Endothelial cell of umbilical vein (primary cell): ENCODE measurements at regions not wholly inside any gene's neighbourhood (a gene's known extent, or its start where the extent isn't known, plus 50 kb on each side); places are given as distances from the start of the nearest gene placed in this dataset.

Source experiments
- EZH2 ChIP-seq: IDR thresholded peaks from 2 replicates; pipeline ENCODE4 v1.6.1; 2012; ENCODE audit warnings: borderline replicate concordance, low read depth, mild to moderate bottlenecking, moderate library complexity, low read length, inconsistent platforms; ENCODE audit not compliant: severe bottlenecking
- FOS ChIP-seq: IDR thresholded peaks from 2 replicates; pipeline ENCODE4 v1.6.1; 2011; ENCODE audit warnings: mild to moderate bottlenecking, low read length, moderate library complexity, borderline replicate concordance; ENCODE audit not compliant: insufficient read depth
- POLR2AphosphoS5 ChIP-seq: IDR thresholded peaks from 2 replicates; pipeline ENCODE4 v1.6.1; 2012; ENCODE audit warnings: low read depth, mild to moderate bottlenecking, control low read depth, low read length, moderate library complexity; ENCODE audit not compliant: insufficient read depth
- TF ChIP-seq, protein P1 (sequence below), 2 donors: IDR thresholded peaks; 1 replicate in 1 of 2; 2 replicates in 1 of 2; pipeline ENCODE4 v1.5.1; 2011; ENCODE audit warnings: low read length in 2 of 2, mild to moderate bottlenecking in 2 of 2, moderate library complexity in 2 of 2, control low read depth in 1 of 2, inconsistent platforms in 1 of 2, low read depth in 1 of 2; ENCODE audit not compliant: insufficient read depth in 1 of 2; ENCODE audit errors: extremely low read depth in 1 of 2

DNA sequence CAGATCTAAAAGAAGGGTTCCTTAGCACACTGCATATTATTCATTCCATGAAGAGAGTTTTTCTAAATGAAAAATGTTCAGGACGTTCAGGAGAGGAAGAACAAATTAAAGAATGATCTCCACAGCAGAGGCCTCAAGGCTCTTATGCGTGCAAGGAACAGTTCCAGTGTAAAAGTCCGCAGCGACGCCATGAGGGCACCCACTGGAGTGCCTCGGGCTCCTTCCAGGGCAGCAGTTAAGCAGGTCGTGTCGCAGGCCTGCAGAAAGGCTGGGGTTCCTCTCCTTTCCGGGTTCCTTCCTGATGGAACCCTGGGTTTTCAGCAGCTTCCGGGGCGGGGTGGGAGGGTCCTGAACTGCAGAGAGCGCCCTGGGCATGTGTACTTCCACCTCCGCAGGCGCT lies 87.1 kb upstream of the SELENOP start:
- TF ChIP-seq, protein P1, sequence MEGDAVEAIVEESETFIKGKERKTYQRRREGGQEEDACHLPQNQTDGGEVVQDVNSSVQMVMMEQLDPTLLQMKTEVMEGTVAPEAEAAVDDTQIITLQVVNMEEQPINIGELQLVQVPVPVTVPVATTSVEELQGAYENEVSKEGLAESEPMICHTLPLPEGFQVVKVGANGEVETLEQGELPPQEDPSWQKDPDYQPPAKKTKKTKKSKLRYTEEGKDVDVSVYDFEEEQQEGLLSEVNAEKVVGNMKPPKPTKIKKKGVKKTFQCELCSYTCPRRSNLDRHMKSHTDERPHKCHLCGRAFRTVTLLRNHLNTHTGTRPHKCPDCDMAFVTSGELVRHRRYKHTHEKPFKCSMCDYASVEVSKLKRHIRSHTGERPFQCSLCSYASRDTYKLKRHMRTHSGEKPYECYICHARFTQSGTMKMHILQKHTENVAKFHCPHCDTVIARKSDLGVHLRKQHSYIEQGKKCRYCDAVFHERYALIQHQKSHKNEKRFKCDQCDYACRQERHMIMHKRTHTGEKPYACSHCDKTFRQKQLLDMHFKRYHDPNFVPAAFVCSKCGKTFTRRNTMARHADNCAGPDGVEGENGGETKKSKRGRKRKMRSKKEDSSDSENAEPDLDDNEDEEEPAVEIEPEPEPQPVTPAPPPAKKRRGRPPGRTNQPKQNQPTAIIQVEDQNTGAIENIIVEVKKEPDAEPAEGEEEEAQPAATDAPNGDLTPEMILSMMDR (IDR thresholded peaks at IDR 0.05; ENCODE audit: extremely low read depth in 1 of 2, insufficient read depth in 1 of 2, low read depth in 1 of 2, low read length in 2 of 2), result no peak
- TF ChIP-seq EZH2, result no peak
- TF ChIP-seq FOS, result no peak
- TF ChIP-seq POLR2AphosphoS5, result no peak
